Fibroblast of pulmonary artery (primary cell): ENCODE measurements at regions not wholly inside any gene's neighbourhood (a gene's known extent, or its start where the extent isn't known, plus 50 kb on each side); places are given as distances from the start of the nearest gene placed in this dataset.

Experiments
- DNase-seq: peaks from one replicate; pipeline ENCODE4 v3.0.0-alpha.2; 2010; ENCODE audit warnings: low read depth
- H3K4me3 ChIP-seq: replicated peaks from 2 replicates; pipeline ENCODE4 v1.5.1; 2011; ENCODE audit warnings: low read depth, mild to moderate bottlenecking, control low read depth, low read length, moderate library complexity
- TF ChIP-seq, protein P1 (sequence below): IDR thresholded peaks from 2 replicates; pipeline ENCODE4 v1.5.1; 2011; ENCODE audit warnings: mild to moderate bottlenecking, control low read depth, low read length, inconsistent platforms; ENCODE audit errors: missing control alignments

DNA sequence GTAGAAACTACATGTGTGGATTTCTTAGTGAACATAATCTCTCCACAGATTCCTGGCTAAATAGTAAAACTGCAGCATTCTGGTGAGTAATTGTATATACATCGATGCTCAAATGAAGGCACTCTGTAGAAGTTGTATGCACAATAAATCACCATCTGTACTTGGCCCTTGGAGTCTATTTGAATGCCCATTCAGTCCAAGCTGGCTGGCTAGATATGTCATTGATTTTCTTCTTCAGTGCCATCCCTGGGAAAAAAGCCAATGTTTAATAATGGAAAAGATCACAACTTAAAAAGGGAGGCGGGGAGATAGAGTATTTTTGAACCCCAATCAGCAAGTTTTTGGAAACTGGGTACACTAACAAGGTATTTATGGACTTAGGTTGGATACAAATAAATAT, 381.0 kb upstream of the TEX13C start:
- TF ChIP-seq, protein P1, sequence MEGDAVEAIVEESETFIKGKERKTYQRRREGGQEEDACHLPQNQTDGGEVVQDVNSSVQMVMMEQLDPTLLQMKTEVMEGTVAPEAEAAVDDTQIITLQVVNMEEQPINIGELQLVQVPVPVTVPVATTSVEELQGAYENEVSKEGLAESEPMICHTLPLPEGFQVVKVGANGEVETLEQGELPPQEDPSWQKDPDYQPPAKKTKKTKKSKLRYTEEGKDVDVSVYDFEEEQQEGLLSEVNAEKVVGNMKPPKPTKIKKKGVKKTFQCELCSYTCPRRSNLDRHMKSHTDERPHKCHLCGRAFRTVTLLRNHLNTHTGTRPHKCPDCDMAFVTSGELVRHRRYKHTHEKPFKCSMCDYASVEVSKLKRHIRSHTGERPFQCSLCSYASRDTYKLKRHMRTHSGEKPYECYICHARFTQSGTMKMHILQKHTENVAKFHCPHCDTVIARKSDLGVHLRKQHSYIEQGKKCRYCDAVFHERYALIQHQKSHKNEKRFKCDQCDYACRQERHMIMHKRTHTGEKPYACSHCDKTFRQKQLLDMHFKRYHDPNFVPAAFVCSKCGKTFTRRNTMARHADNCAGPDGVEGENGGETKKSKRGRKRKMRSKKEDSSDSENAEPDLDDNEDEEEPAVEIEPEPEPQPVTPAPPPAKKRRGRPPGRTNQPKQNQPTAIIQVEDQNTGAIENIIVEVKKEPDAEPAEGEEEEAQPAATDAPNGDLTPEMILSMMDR, result no peak
- H3K4me3 ChIP-seq, result no peak overlapping the region
- no peak for DNase-seq

DNA sequence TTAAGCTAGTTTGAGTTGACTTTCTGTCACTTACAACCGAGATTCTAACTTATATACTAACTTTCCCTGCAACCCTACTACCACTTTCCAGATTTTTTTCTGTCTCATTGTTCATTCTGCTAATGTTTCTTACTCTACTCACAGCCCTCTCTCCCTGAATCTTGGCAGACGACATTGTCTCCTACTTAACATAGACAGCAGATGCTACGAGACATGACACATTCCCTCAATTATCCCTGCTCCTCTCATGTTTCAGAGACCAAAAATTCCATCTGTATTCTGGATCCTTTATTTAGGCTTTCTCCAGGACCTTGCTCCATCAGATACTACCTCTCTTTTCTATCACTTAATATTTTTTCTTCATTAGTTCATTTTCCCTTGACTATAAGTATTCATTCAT, 379.1 kb upstream of the TEX13C start:
- DNase-seq, result no peak
- H3K4me3 ChIP-seq, result no peak overlapping the region
- TF ChIP-seq, protein P1, result no peak

- TF ChIP-seq, protein P1, result no peak
- no peak overlapping the region for H3K4me3 ChIP-seq
- DNase-seq, result no peak
Observed at GRCh38 chrX:124954402-124954801, 365.3 kb upstream of the TEX13C start.

DNA sequence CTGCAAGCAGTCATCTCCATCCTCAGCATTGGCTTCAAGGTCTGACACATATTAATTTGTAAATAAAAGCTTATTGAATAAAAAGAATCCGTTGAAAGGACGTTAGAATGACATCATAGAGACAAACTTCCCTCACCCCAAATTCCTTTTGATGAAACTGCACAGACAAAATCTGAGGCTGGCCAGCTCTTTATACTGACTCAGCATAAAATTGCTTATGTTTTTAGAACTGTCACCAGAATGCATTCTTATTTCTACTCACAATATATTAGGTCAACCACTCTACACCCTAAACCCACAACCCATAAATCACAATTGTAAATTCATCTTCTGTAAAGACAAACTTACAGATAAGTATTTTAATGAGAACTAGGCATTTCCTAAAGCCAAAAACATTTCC, 359.2 kb upstream of the TEX13C start:
- TF ChIP-seq, protein P1, result no peak
- DNase-seq, result no peak
- H3K4me3 ChIP-seq, result no peak overlapping the region

DNA sequence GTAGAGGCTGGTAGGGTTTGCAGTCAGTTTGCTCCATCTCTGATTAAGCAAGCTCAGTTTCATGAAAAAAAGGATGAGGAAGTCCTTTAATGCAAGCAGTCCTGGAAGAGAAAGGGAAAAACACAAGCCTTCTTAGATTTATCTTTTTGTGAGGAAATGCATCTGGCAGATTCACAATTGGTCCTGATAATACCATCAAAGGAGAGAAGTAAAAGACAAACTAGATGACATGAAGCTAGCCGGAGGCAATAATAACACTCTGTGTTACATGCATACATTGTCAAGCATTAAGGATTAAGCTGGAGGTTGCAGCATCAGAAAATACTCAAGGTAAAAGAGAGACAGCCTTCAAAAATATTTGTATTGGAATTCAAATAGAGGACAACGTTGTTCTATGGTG, 356.0 kb upstream of the TEX13C start, which contains the start of gene TENM1:
TENM1 (minus strand) TSS at position 101 of the 400 bp plus-strand sequence.
- no peak for DNase-seq
- no peak within 1 kb of the TSS for H3K4me3 ChIP-seq
- TF ChIP-seq, protein P1, result no peak

DNA sequence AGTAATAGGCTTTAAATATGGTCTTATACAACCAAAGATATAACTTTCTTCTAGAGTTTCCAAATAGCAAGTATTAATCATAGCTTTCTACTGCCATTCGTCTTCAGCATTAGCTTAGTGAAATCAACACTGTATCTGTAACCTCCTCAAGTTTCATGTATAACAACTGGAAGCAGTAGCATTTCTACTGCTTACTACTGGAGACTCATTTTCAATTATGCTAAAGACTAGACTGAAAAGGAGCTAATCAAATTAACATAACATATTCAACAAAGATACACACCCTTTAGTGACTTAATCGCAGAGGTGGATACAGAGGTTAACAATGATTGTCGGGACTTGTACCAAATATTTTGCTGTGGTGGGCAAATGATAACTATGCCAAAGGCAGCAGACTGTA, 344.2 kb upstream of the TEX13C start:
- TF ChIP-seq, protein P1, result no peak
- no peak for DNase-seq
- H3K4me3 ChIP-seq, result no peak overlapping the region

DNA sequence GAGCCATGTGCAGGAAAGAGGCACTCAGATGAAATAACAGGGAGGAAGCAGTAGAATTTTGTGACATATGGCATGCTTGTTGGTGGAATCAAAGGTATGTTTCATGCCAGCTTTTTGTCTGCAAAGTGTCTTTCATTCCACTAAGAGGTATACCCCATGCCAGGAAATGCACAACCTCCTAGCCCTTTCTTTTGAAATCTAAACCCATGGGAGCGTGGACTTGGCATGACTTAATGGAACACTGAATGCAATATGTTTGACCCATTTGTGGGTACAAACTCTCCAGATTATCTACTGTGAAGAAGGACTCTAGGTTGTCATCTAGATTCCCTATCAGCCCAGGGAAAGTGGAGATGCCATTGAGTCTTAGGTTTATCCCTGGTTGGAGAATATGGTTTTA, 338.3 kb upstream of the TEX13C start:
- TF ChIP-seq, protein P1, result no peak
- DNase-seq, result no peak
- H3K4me3 ChIP-seq, result no peak overlapping the region
